Stimulated activated CD4-positive, alpha-beta T cell treated with anti-CD3 and anti-CD28 coated beads, TNF-alpha, amount 100 ng/mL, for 4 hours (primary cell): ENCODE measurements at regions not wholly inside any gene's neighbourhood (a gene's known extent, or its start where the extent isn't known, plus 50 kb on each side); places are given as distances from the start of the nearest gene placed in this dataset.

Experiments
- DNase-seq, 3 experiments: peaks; one replicate each; pipeline ENCODE4 v3.0.0-alpha.2; 2020; ENCODE audit warnings: low read depth in 3 of 3

GRCh38 chr14:71704210-71704609 lies 228.0 kb upstream of the RGS6 start:
- no peak for DNase-seq

DNA sequence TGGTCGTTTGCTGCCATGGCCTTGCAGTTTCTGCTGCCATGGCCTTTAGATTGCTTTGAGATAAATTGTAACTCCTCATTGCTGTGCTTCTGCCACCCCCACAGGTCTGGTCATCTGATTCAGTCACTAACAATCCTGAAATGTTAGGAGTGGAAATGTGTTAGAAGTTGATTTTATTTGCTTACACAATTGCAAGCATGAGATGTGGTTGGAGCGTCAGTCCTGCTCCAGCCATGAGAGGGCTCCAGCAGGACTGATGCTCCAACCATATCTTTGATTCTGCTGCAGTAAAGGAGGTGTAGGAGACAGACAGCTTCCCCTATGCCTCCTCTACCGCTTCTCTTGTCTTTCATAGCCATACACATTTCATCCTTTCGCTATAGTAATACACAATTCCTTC lies 226.8 kb upstream of the RGS6 start:
- no peak for DNase-seq

GRCh38 chr14:71709076-71709475 lies 223.2 kb upstream of the RGS6 start:
- DNase-seq: no peak

GRCh38 chr14:71709987-71710386 lies 222.2 kb upstream of the RGS6 start:
- DNase-seq: no peak

- DNase-seq: no peak
These were observed 221.1 kb upstream of the RGS6 start for GRCh38 chr14:71711125-71711524.

DNA sequence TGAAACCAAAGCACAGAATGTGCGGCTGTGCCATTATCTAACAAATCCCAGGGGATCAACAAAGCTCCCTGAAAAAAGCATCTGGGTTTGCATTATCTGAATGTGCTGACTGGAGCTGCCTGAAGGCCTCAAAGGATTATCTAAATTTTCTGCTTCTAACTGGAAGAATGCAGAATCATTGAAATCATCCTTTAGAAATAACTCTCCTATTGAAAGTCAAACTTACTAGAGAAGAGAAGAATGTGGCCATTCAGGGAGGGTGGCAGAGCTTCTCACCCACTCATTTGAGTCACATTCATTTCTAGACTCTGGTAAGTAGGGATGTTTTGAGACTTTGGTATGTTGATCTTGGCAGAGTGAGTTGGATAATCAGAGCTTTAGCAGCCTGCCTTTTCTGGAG lies 220.6 kb upstream of the RGS6 start:
- DNase-seq: no peak

DNA sequence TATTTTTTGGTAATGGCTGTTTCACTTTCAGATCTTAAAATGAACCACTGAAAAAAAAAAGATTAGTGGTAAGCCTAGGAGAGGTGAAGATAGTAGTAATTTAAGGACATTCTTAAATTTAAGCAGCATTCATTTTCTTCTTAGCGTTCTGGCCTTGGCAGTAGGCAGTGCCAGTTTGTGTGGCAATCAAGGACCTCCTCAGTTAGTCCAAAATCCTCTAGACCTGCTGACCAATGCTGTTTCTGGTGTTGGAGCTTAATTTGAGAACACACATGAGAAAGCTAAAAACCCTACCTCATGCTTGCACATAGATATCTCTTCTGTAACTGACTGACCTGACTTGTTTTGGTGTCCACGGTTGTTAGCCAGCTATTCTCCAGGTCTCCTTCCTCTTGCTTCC lies 219.8 kb upstream of the RGS6 start:
- no peak for DNase-seq

DNA sequence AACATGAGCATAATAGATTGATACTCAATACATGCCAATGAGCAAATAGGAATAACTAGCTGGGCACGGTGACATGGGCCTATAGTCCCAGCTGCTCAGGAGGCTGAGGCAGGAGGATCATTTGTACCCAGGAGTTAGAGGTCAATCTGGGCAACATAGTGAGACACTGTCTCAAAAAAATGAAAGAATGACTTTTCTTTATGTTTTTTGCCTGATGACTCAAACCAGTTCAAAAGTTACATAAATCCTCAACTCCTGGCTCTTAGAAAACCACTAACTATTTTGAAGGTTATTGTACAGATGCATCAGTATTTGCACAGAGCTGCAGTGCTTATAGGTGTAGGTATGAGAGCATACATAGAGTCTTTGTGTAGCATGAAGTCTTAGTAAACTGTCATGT lies 219.2 kb upstream of the RGS6 start:
- DNase-seq: no peak

DNA sequence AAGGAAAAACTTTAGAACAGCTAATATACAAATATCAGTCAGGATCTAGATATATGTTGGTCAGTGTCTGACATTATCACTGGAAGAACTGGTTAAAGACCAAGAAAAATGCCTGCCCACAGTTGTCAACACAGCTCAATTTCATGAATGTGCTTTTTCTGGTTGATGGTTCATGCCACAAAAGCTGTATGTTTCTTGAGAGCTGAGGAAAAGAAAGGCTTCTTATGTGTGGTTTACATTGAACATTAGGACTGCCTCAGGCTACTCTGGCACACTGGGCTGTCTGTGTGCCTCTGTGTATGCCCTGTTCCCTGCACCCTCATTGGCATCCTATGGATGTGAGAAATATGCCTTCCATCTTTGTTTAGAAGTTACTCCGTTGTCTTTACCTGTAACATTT lies 218.8 kb upstream of the RGS6 start:
- DNase-seq: no peak

DNA sequence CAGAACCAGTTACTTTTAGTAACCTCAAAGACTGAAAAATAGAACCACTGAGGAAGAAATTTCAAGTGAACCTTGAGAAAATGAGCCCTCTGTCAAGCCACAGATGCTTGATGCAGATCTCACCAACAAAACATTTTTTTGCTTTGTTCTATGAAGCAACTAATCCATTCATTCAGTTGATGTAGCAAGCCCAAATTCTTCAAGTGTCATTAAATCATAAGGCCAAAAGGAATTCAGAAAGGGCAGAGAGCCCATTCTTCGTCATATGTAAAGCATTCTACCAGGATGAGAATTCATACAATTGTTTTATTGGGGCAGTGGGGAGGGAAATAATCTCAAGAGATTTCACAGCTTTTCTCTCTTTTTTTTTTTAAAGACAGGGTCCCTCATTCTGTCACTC lies 218.0 kb upstream of the RGS6 start:
- no peak for DNase-seq

DNA sequence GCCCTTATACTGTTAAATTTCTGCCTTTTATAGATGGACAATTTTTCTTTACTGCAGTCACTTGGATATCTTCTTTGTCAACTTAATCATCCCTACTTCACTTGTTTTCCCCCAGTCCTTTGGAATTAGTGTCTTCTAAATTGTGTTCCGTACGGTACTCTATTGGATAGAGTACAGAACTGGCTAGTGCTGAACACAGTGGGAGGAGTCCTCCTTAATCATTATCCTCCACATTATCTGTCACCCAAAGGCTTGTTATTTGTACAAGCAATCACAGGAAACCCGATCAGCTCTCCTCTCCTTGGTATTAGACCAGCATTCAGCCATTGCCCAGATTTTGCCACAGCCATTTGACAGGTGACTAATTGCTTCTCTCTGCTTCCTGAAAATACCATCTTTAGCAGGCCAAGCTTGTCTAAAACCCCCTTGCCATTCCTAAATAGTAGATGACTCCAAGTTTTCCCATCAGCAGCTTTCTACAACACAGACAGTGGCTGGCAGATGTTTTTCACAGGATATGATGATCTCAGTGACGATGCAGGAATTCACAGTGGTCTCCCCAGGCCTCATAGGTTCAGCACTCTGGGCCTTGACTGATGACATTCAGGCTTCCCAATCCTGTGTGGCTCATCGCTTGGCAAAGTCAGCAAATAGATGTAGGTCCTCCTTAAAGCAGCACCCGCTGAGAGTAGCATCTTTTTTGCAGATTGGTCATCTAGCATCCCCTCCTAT lies 216.0 kb upstream of the RGS6 start:
- DNase-seq: no peak

DNA sequence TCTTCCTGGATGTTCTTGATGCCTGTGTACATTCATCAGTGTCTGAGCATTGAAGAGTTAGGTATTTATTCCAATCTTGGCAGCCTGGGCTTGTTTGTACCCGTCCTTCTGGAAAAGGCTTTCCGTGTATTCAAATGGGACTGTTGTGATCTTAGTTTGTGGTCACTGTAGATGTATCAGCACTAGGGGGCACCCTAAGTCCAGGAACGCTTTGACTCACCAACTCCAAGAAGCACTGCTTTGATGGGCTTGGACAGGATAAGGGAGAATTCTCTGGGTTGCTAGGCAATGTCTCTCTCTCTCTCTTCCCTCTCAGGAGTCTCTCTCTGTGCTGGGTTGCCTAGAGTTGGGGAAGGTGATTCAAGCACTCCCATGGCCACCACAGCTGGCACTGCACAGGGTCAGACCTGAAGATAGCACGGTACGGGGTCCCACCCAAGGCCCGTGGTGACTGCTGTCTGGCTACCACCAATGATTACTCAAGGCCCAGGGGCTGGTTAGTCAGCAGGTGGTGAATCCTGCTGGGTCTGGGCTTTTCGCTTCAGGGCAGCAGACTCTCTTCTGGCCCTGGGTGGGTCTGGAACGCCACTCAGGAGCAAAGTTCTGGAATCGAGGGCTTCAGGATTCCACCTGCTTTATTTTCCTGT lies 211.1 kb upstream of the RGS6 start:
- no peak for DNase-seq

GRCh38 chr14:71721791-71722190 lies 210.4 kb upstream of the RGS6 start:
- no peak for DNase-seq

GRCh38 chr14:71722885-71723284 lies 209.3 kb upstream of the RGS6 start:
- DNase-seq: no peak

- no peak for DNase-seq
These were observed 206.2 kb upstream of the RGS6 start for GRCh38 chr14:71725922-71726579.

DNA sequence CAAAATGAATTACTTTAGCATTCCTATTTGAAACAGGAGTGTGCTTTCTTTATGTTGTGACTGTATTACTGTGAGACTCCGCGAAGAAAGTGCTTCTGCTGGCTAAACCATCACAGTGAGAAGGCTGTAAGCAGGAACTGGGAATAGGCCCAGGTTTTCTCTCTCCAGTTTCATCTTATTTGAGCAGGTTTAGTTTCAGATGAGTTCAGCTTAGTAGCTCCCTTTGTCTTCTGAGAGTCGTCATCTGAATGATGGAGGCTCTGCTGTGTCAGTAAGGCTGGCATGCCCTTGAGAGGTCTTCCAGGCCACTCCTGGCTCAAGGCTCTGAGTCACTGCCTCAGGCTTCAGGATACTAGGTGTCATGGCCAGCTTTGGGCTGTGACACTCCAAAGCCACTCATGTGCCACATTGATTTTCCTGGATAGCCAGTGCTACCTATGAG lies 205.6 kb upstream of the RGS6 start:
- DNase-seq: no peak

DNA sequence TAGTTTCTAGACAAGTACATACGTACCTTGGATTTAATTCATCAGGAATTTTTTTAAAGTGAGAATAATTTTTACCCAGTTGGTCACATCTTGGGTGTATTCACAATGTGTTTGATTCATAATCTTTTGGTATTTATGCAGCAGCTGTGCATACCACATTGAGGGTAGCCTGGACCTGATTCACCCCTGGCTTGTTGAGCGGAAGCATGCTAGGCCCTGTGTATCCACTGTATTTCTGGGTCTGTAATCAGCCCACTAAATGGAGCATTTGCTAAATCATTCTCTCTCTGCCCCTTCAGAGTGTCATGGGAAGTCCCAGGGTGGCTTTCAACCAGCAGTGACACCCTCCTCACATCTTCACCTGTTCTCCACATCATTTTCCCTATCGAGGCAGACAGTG lies 203.8 kb upstream of the RGS6 start:
- no peak for DNase-seq

- no peak for DNase-seq
These were observed 202.6 kb upstream of the RGS6 start for GRCh38 chr14:71729596-71729995.

DNA sequence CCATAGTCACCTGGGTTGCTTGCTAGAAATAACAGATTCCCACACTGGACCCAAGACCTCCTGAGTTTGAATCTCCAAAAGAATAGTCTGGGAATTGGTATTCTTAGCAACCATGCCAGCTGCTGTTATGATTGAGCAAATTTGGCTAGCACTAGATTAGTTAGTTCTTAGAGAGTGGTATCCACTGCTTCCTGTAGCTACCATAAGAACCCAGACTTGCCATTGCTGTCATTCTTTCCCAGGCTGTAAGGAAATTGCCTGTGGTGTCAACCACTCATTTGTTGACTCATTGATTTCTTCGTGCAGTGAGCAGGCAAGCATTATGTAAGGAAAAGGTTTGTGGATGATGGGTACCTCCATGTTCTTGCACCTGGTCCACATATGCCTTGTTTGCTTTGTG lies 201.8 kb upstream of the RGS6 start:
- DNase-seq: no peak

DNA sequence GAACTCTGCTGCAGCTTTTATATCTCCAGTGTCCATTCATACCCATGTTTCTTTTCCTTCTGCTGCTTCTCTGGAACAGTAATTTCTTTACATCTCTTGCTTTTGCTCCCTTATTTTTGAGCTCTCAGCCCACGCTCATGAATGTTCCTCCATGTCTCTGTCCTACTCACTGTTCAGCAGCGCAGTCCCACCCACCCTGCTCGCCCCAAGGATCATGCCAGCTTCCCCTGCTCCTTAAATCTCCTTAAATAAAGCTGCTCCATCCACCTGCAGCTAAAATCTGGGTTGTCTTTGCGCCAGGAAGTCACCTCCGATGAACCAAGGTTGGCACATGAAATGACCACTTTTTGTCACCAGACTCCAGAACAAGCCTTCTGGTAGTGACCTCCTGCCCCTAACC lies 201.1 kb upstream of the RGS6 start:
- DNase-seq: no peak

DNA sequence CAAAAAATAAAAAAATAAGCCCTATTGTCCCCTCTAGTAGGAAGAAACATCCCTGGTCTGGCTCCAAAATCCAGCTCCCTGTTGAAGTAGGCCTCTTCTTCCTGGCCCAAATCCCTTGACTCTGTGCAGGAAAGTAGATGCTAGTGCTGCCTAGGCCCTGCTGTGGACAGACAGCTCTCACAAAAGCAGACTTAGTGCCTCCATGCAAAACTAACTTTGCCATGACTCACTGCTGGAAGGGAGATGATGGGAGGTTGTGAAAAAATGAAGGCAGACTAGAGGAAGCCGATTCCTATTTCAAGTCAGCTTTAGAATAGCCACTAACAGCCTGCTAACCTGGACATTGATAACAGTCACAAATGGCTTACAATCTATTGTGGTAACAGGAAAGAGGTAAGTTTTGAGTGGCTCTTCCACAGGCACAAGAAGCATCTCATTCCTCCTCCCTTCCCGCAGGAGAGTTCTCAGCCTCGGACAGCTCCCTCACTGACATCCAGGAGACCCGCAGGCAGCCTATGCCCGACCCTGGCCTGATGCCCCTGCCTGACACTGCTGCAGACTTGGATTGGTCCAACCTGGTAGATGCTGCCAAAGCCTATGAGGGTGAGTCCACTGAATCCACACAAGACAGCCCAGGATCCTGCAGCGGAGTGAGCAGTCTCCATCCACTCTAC lies 198.9 kb upstream of the RGS6 start:
- DNase-seq: no peak

DNA sequence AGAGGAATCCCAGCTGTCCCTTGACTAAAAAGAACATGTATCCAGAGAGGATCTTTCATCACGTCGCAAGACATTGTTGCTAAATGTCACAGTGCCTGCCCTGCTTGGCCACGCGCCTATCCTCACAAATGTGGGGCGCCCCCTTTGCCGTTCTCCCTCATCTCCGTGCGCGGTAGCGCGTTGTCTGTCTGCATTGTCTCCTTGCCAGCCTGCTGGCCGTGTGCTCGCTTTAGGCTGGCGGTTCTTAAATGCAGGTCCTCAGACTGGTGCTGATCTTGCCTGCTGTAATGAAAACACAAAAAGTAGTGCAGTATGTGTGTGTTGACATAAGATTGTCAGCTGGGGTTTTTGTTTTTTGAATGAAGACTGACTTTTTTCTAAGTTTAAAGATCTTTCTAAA lies 198.2 kb upstream of the RGS6 start:
- DNase-seq: no peak

DNA sequence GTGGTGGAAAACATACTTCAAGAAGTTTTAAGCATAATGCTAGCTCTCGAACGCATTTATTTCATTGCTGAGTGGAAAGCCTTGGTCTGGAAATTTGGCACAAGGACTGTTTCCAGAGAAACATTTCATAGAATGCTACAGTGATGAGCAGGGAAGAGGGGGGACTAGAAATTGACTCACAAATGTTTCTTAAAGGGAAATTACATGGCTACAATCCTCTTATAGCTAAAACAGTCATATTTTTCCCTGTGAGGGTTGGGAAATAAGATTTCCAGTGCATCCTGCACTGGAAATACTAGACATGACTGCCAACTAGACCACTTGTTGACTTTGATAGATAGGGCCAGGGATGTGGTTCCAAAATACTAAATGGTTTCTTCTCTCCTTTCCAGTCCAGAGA lies 197.3 kb upstream of the RGS6 start:
- no peak for DNase-seq
